GM12878 (cell line): ENCODE measurements at regions not wholly inside any gene's neighbourhood (a gene's known extent, or its start where the extent isn't known, plus 50 kb on each side); places are given as distances from the start of the nearest gene placed in this dataset.

Source experiments
- ATAC-seq: fragments of 200-7000 bp; cut with Tn5 transposase; 3 replicates; pipeline ENCODE4 v1.9.1; 2020; ENCODE audit warnings: mild to moderate bottlenecking, moderate library complexity
- BruUV-seq: library from RNA; stranded (reverse); fragments of 400-500 nt; replicated peaks from 2 replicates; lab custom pipeline; 2021; lab: Mats Ljungman, UMichigan
- CTCF ChIA-PET: fragments of 300-600 bp; sonication (Branson Sonifier 250); formaldehyde crosslinking; extraction: SDS; loops from one replicate; lab custom pipeline; 2021; ENCODE audit warnings: inconsistent platforms; lab: Yijun Ruan, JAX
- POLR2A ChIA-PET: fragments of 350-600 bp; formaldehyde crosslinking; extraction: SDS; loops from one replicate; lab custom pipeline; 2021; ENCODE audit warnings: inconsistent platforms; lab: Charles Lee
- RAD21 ChIA-PET: fragments of 300-600 bp; sonication (Branson Sonifier 250); formaldehyde crosslinking; loops from one replicate; lab custom pipeline; 2023; ENCODE audit warnings: antibody characterized with exemption; ENCODE audit not compliant: unreplicated experiment; lab: Charles Lee
- SMC1A ChIA-PET: fragments of 300-600 bp; sonication (Branson Sonifier 250); formaldehyde crosslinking; loops from one replicate; lab custom pipeline; 2023; ENCODE audit not compliant: unreplicated experiment, uncharacterized antibody; lab: Charles Lee
- DNase-seq: peaks from one replicate; pipeline ENCODE4 v3.0.0-alpha.2; 2011; ENCODE audit warnings: low read depth, low spot score
- FAIRE-seq: peaks from 3 replicates; lab custom pipeline; 2011; peaks lifted over from hg19 to GRCh38; lab: Jason Lieb, UNC
- H2AFZ ChIP-seq: 2 replicates; pipeline ENCODE4 v1.6.0; 2011; ENCODE audit warnings: low read depth, low read length, control low read depth; ENCODE audit not compliant: control insufficient read depth
- H3K27ac ChIP-seq: 2 replicates; pipeline ENCODE4 v1.5.1; 2011; ENCODE audit warnings: control low read depth; ENCODE audit not compliant: control insufficient read depth, insufficient read depth
- H3K27me3 ChIP-seq, 2 experiments: replicated peaks in 1 of 2; 2 replicates each; pipeline versions ENCODE4 v1.6.0 to v1.6.1; 2011; ENCODE audit warnings: low read length in 1 of 2; ENCODE audit not compliant: control insufficient read depth in 2 of 2, insufficient read depth in 2 of 2
- H3K36me3 ChIP-seq, 2 experiments: 2 replicates each; pipeline ENCODE4 v1.5.1; 2011; ENCODE audit warnings: low read length in 1 of 2; ENCODE audit not compliant: control insufficient read depth in 2 of 2, insufficient read depth in 2 of 2
- H3K4me1 ChIP-seq: 2 replicates; pipeline ENCODE4 v1.6.1; 2011; ENCODE audit warnings: mild to moderate bottlenecking, low read length, moderate library complexity, mixed read lengths; ENCODE audit not compliant: control insufficient read depth, insufficient read depth
- H3K4me2 ChIP-seq: 2 replicates; pipeline ENCODE4 v1.6.0; 2011; ENCODE audit warnings: control low read depth; ENCODE audit not compliant: control insufficient read depth, insufficient read depth
- H3K4me3 ChIP-seq: fragments of 200-600 bp; sonication (generic); 2 replicates; pipeline ENCODE4 v1.5.1; 2016
- H3K79me2 ChIP-seq: 2 replicates; pipeline ENCODE4 v1.6.0; 2011; ENCODE audit warnings: low read length; ENCODE audit not compliant: control insufficient read depth, insufficient read depth
- H3K9ac ChIP-seq: 2 replicates; pipeline ENCODE4 v1.8.0; 2011; ENCODE audit warnings: low read length, control low read depth, mixed read lengths; ENCODE audit not compliant: control insufficient read depth, insufficient read depth
- H3K9me3 ChIP-seq: replicated peaks from 3 replicates; pipeline ENCODE4 v1.5.1; 2011; ENCODE audit warnings: mild to moderate bottlenecking, low read length; ENCODE audit not compliant: control insufficient read depth, insufficient read depth
- H4K20me1 ChIP-seq: 2 replicates; pipeline ENCODE4 v1.6.0; 2011; ENCODE audit not compliant: control insufficient read depth, insufficient read depth
- ATF2 ChIP-seq: IDR thresholded peaks from 2 replicates; pipeline ENCODE4 v1.6.1; 2012; ENCODE audit warnings: low read length, inconsistent platforms
- BACH1 ChIP-seq: fragments of 450-650 bp; IDR thresholded peaks from 2 replicates; pipeline ENCODE4 v1.6.1; 2017; ENCODE audit warnings: mild to moderate bottlenecking, borderline replicate concordance
- CREB1 ChIP-seq: IDR thresholded peaks from 2 replicates; pipeline ENCODE4 v1.6.1; 2012; ENCODE audit warnings: low read depth, mild to moderate bottlenecking, inconsistent platforms
- KLF5 ChIP-seq: fragments of 450-650 bp; IDR thresholded peaks from 2 replicates; pipeline ENCODE4 v1.6.1; 2014; ENCODE audit warnings: mild to moderate bottlenecking; ENCODE audit not compliant: partially characterized antibody
- MAX ChIP-seq: IDR thresholded peaks from 2 replicates; pipeline ENCODE4 v1.6.1; 2012; ENCODE audit warnings: low read depth, low read length, improper control_type of control experiment
- MEF2A ChIP-seq: IDR thresholded peaks from 2 replicates; pipeline ENCODE4 v1.6.1; 2011; ENCODE audit warnings: low read depth, mild to moderate bottlenecking, low read length, moderate library complexity; ENCODE audit not compliant: insufficient read depth
- MEF2B ChIP-seq: fragments of 450-650 bp; IDR thresholded peaks from 2 replicates; pipeline ENCODE4 v1.6.1; 2018; ENCODE audit warnings: mild to moderate bottlenecking, moderate library complexity; ENCODE audit not compliant: partially characterized antibody, poor library complexity, severe bottlenecking
- MYC ChIP-seq: IDR thresholded peaks from 2 replicates; pipeline ENCODE4 v1.6.1; 2011; ENCODE audit warnings: mild to moderate bottlenecking, low read length, moderate library complexity, inconsistent platforms; ENCODE audit not compliant: insufficient read depth, insufficient replicate concordance, insufficient read length, severe bottlenecking
- NFYB ChIP-seq: IDR thresholded peaks from 2 replicates; pipeline ENCODE4 v1.6.1; 2011; ENCODE audit warnings: low read depth, mild to moderate bottlenecking, low read length, improper control_type of control experiment, moderate library complexity; ENCODE audit not compliant: insufficient read depth
- PAX8 ChIP-seq: fragments of 450-650 bp; IDR thresholded peaks from 2 replicates; pipeline ENCODE4 v1.6.1; 2017; ENCODE audit warnings: mild to moderate bottlenecking, moderate library complexity
- POLR2AphosphoS5 ChIP-seq: IDR thresholded peaks from 2 replicates; pipeline ENCODE4 v1.6.1; 2011; ENCODE audit warnings: mild to moderate bottlenecking, low read length, inconsistent platforms
- RCOR1 ChIP-seq: conservative IDR thresholded peaks from 2 replicates; pipeline ENCODE4 v1.6.1; 2012; ENCODE audit warnings: low read depth, low read length, improper control_type of control experiment
- SMC3 ChIP-seq: IDR thresholded peaks from 2 replicates; pipeline ENCODE4 v1.6.1; 2011; ENCODE audit warnings: low read length, improper control_type of control experiment, borderline replicate concordance
- STAT1 ChIP-seq: fragments of 450-650 bp; conservative IDR thresholded peaks from 2 replicates; pipeline ENCODE4 v1.6.1; 2014; ENCODE audit warnings: antibody characterized with exemption, mild to moderate bottlenecking
- USF1 ChIP-seq: IDR thresholded peaks from 2 replicates; pipeline ENCODE4 v1.6.1; 2011; ENCODE audit warnings: borderline replicate concordance, low read depth, mild to moderate bottlenecking, moderate library complexity, mixed read lengths, low read length; ENCODE audit not compliant: insufficient read depth; ENCODE audit errors: extremely low read length
- WGBS: methylation state at CpG from one replicate; pipeline ENCODE4 v1.1.6; 2016; ENCODE audit warnings: low lambda C conversion rate; ENCODE audit not compliant: insufficient replicate concordance, insufficient coverage; ENCODE audit errors: missing lambda C conversion rate; 5-methylcytosine and 5-hydroxymethylcytosine counted together
- in situ Hi-C: fragments of 300-500 bp; cut with MboI; formaldehyde crosslinking; loops from 9 replicates; pipeline ENCODE4 v1.14.3; 2018; ENCODE audit warnings: mixed read lengths
- intact Hi-C: fragments of 100-400 bp; cut with micrococcal nuclease; formaldehyde crosslinking; loops from one replicate; pipeline ENCODE4 v1.14.2; 2022; ENCODE audit not compliant: unreplicated experiment

GRCh38 chr2:234377761-234378391 lies 119.0 kb downstream of the ARL4C start:
- POLR2A ChIA-PET: no interaction called here
- CTCF ChIA-PET: interaction anchor here (0.7 kb wide), 2 partner anchors 244 to 608 kb away, joined by 4 to 5 read pairs; no protein-coding TSS in a partner anchor
- SMC1A ChIA-PET: no interaction called here
- no peak overlapping the region for H2AFZ ChIP-seq
- H3K4me1 ChIP-seq: no peaks in the 10 kb centered on the region
- intact Hi-C loops (no loop called here), in situ Hi-C loops (no loop called here)
- TF ChIP-seq NFYB: no peak
- RAD21 ChIA-PET: no interaction called here
- no peaks in the 10 kb centered on the region for H3K36me3 ChIP-seq
- no peaks in the 10 kb centered on the region for H3K79me2 ChIP-seq
- no peak overlapping the region for H3K9ac ChIP-seq
- ATAC-seq (no peak), DNase-seq (no peak), FAIRE-seq (no peak)
- no peak overlapping the region for H3K4me3 ChIP-seq
- H3K27ac ChIP-seq: no peak overlapping the region
- no peak overlapping the region for H3K4me2 ChIP-seq
- H4K20me1 ChIP-seq: no peaks in the 10 kb centered on the region
- H3K27me3 ChIP-seq: no peaks in the 10 kb centered on the region
- no TSS peak for BruUV-seq
- no peaks in the 10 kb centered on the region for H3K9me3 ChIP-seq
- whole genome bisulfite sequencing: 70% methylated on average over 12 of the region's 12 CpGs

- in situ Hi-C loops (no loop called here), intact Hi-C loops (no loop called here)
- Histone ChIP-seq H2AFZ (no peak overlapping the region), H3K9me3 (no peaks in the 10 kb centered on the region), H3K27ac (no peak overlapping the region), H3K9ac (no peak overlapping the region), H3K27me3 (no peaks in the 10 kb centered on the region), H3K4me2 (no peak overlapping the region), H3K4me3 (no peak overlapping the region), H3K36me3 (no peaks in the 10 kb centered on the region), H3K4me1 (no peaks in the 10 kb centered on the region), H4K20me1 (no peaks in the 10 kb centered on the region), H3K79me2 (no peaks in the 10 kb centered on the region)
- ChIA-PET CTCF (no interaction called here), POLR2A (no interaction called here), RAD21 (no interaction called here), SMC1A (no interaction called here)
- DNase-seq (no peak), FAIRE-seq (no peak), ATAC-seq (no peak)
- no TSS peak for BruUV-seq
- no peak for TF ChIP-seq BACH1
- no peak for TF ChIP-seq POLR2AphosphoS5
- no peak for TF ChIP-seq KLF5
- TF ChIP-seq SMC3: no peak
- no peak for TF ChIP-seq STAT1
- TF ChIP-seq MYC: no peak
- no peak for TF ChIP-seq MEF2A
- TF ChIP-seq MAX: no peak
- no peak for TF ChIP-seq RCOR1
- no peak for TF ChIP-seq PAX8
- TF ChIP-seq ATF2: no peak
- TF ChIP-seq MEF2B: no peak
- no peak for TF ChIP-seq CREB1
- no peak for TF ChIP-seq USF1
- WGBS: 31% methylated on average over 3 of the region's 3 CpGs
These were observed 120.7 kb downstream of the ARL4C start for GRCh38 chr2:234376229-234376628.
